HepG2 (cell line): ENCODE measurements at regions not wholly inside any gene's neighbourhood (a gene's known extent, or its start where the extent isn't known, plus 50 kb on each side); places are given as distances from the start of the nearest gene placed in this dataset.

Experiments
- ATAC-seq: fragments of 200-7000 bp; cut with Tn5 transposase; 3 replicates; pipeline ENCODE4 v1.9.1; 2020; ENCODE audit warnings: mild to moderate bottlenecking, moderate library complexity
- BruUV-seq: library from RNA; stranded (reverse); fragments of 400-500 nt; replicated peaks from 2 replicates; lab custom pipeline; 2021; lab: Mats Ljungman, UMichigan
- CTCF ChIA-PET: fragments of 300-600 bp; formaldehyde crosslinking; extraction: SDS; loops from one replicate; lab custom pipeline; 2021; ENCODE audit warnings: low total read pairs, inconsistent platforms, low intra/inter-chr PET ratio; lab: Yijun Ruan, JAX
- POLR2A ChIA-PET: fragments of 350-600 bp; sonication (Branson Sonifier 250); formaldehyde crosslinking; loops from one replicate; lab custom pipeline; 2020; ENCODE audit warnings: antibody characterized with exemption, inconsistent platforms; lab: Yijun Ruan, JAX
- DNase-seq: peaks from one replicate; pipeline ENCODE4 v3.0.0-alpha.2; 2015; ENCODE audit warnings: low spot score
- FAIRE-seq: peaks from 3 replicates; lab custom pipeline; 2011; peaks lifted over from hg19 to GRCh38; lab: Jason Lieb, UNC
- H2AFZ ChIP-seq: one replicate; pipeline ENCODE4 v1.6.1; 2011; ENCODE audit warnings: low read length, inconsistent platforms
- H3K27ac ChIP-seq: fragments of 300-600 bp; 3 replicates; pipeline ENCODE4 v1.8.0; 2011; ENCODE audit warnings: mixed run types, mild to moderate bottlenecking, mixed read lengths, low read length, inconsistent platforms; ENCODE audit not compliant: insufficient read depth; ENCODE audit errors: extremely low read length
- H3K27me3 ChIP-seq, 2 experiments: fragments of 200-600 bp in 1 of 2; 2 replicates in 1 of 2; 3 replicates in 1 of 2; pipeline versions ENCODE4 v1.6.0 to v1.8.0; 2011; ENCODE audit warnings: low read length in 2 of 2, mild to moderate bottlenecking in 2 of 2, moderate library complexity in 2 of 2, inconsistent platforms in 1 of 2; ENCODE audit not compliant: insufficient read depth in 2 of 2, control insufficient read depth in 1 of 2
- H3K36me3 ChIP-seq, 2 experiments: fragments of 200-600 bp in 1 of 2; replicated peaks in 1 of 2; 2 replicates in 1 of 2; 3 replicates in 1 of 2; pipeline versions ENCODE4 v1.5.1 to v1.8.0; 2011; ENCODE audit warnings: low read length in 2 of 2, inconsistent platforms in 1 of 2; ENCODE audit not compliant: insufficient read depth in 2 of 2, control insufficient read depth in 1 of 2
- H3K4me1 ChIP-seq: 2 replicates; pipeline ENCODE4 v1.5.1; 2012; ENCODE audit warnings: low read length, inconsistent platforms; ENCODE audit not compliant: insufficient read depth
- H3K4me2 ChIP-seq: 2 replicates; pipeline ENCODE4 v1.6.0; 2011; ENCODE audit warnings: low read depth, low read length, inconsistent platforms
- H3K4me3 ChIP-seq, 3 experiments: fragments of 200-600 bp in 1 of 3; sonication (generic), shearing (Covaris generic) in 1 of 3; replicated peaks in 1 of 3; 2 replicates each; pipeline ENCODE4 v1.5.1; 2011 to 2016; ENCODE audit warnings: low read length in 3 of 3, inconsistent platforms in 2 of 3, low read depth in 2 of 3, mild to moderate bottlenecking in 2 of 3, control low read depth in 1 of 3, mixed read lengths in 1 of 3; ENCODE audit not compliant: insufficient read depth in 1 of 3
- H3K79me2 ChIP-seq: one replicate; pipeline ENCODE4 v1.6.1; 2011; ENCODE audit warnings: low read length, inconsistent platforms; ENCODE audit not compliant: insufficient read depth
- H3K9ac ChIP-seq: 2 replicates; pipeline ENCODE4 v1.6.0; 2011; ENCODE audit warnings: mild to moderate bottlenecking, low read depth, low read length, inconsistent platforms; ENCODE audit not compliant: insufficient read depth
- H3K9me3 ChIP-seq: 2 replicates; pipeline ENCODE4 v1.5.1; 2012; ENCODE audit warnings: mild to moderate bottlenecking, low read length
- H4K20me1 ChIP-seq: 2 replicates; pipeline ENCODE4 v1.6.0; 2011; ENCODE audit warnings: inconsistent platforms, mild to moderate bottlenecking, low read length, moderate library complexity; ENCODE audit not compliant: insufficient read depth
- ATF1 ChIP-seq: IDR thresholded peaks from 2 replicates; pipeline ENCODE4 v1.6.1; 2016; ENCODE audit warnings: mild to moderate bottlenecking, control low read depth
- CBX5 ChIP-seq: sonication (generic); formaldehyde crosslinking; IDR thresholded peaks from 2 replicates; pipeline ENCODE4 v1.4.0; 2020; ENCODE audit warnings: missing genetic modification reagents, borderline replicate concordance
- CENPT ChIP-seq: sonication (generic); formaldehyde crosslinking; IDR thresholded peaks from 2 replicates; pipeline ENCODE4 v1.8.0; 2022; ENCODE audit warnings: low read depth, mild to moderate bottlenecking, moderate library complexity, missing genetic modification reagents
- GABPA ChIP-seq, 2 experiments: IDR thresholded peaks; 2 replicates each; pipeline ENCODE4 v1.6.1; 2011 to 2016; ENCODE audit warnings: low read depth in 2 of 2, low read length in 1 of 2, missing biosample characterization in 1 of 2, missing genetic modification characterization in 1 of 2
- HMG20A ChIP-seq: IDR thresholded peaks from 2 replicates; pipeline ENCODE4 v1.6.1; 2016; ENCODE audit warnings: borderline replicate concordance
- NFIB ChIP-seq: sonication (generic); formaldehyde crosslinking; IDR thresholded peaks from 2 replicates; pipeline ENCODE4 v1.9.0; 2021; ENCODE audit warnings: missing genetic modification reagents, mild to moderate bottlenecking, borderline replicate concordance
- NFIC ChIP-seq: IDR thresholded peaks from 2 replicates; pipeline ENCODE4 v1.6.1; 2012; ENCODE audit warnings: mild to moderate bottlenecking, low read length, inconsistent platforms
- NR2C2 ChIP-seq: sonication (generic); formaldehyde crosslinking; IDR thresholded peaks from 2 replicates; pipeline ENCODE4 v1.4.0; 2020; ENCODE audit warnings: missing genetic modification reagents, mild to moderate bottlenecking, moderate library complexity, borderline replicate concordance
- NR2F6 ChIP-seq, 2 experiments: IDR thresholded peaks; 2 replicates each; pipeline ENCODE4 v1.6.1; 2016; ENCODE audit warnings: antibody characterized with exemption in 1 of 2, mild to moderate bottlenecking in 1 of 2
- PPARG ChIP-seq: conservative IDR thresholded peaks from 2 replicates; pipeline ENCODE4 v1.6.1; 2016; ENCODE audit warnings: missing biosample characterization, missing genetic modification reagents
- ZNF362 ChIP-seq: sonication (generic); formaldehyde crosslinking; IDR thresholded peaks from 2 replicates; pipeline ENCODE4 v1.4.0; 2020; ENCODE audit warnings: missing genetic modification reagents, mild to moderate bottlenecking, borderline replicate concordance
- WGBS: methylation state at CpG from one replicate; pipeline ENCODE4 v1.1.6; 2017; ENCODE audit warnings: low lambda C conversion rate; 5-methylcytosine and 5-hydroxymethylcytosine counted together
- in situ Hi-C: cut with HindIII; loops from 2 replicates; pipeline ENCODE4 v1.10.0; 2017; ENCODE audit warnings: low pct_unique_long_range_greater_than_20kb; ENCODE audit not compliant: extremely low pct_ligation_motif_present
- intact Hi-C: fragments of 100-400 bp; cut with micrococcal nuclease; formaldehyde crosslinking; loops from one replicate; pipeline ENCODE4 v1.10.0; 2022; ENCODE audit not compliant: unreplicated experiment
- TF ChIP-seq, protein P1 (sequence below): IDR thresholded peaks from 2 replicates; pipeline ENCODE4 v1.6.1; 2016; ENCODE audit warnings: low read depth, borderline replicate concordance
- TF ChIP-seq, protein P2 (sequence below): IDR thresholded peaks from 2 replicates; pipeline ENCODE4 v1.6.1; 2016; ENCODE audit warnings: low read depth
- TF ChIP-seq, protein P3 (sequence below): sonication (generic); formaldehyde crosslinking; IDR thresholded peaks from 2 replicates; pipeline ENCODE4 v1.4.0; 2020; ENCODE audit warnings: missing genetic modification reagents

- DNase-seq (peak; percentile 20), ATAC-seq (peak; percentile 45), FAIRE-seq (no peak)
- in situ Hi-C loops, result no loop called here
- intact Hi-C loops, result loop anchor here (5.0 to 10.0 kb wide), 4 partner anchors 93 to 552 kb away; partner anchors contain the start of gene SPOPL
- TF ChIP-seq, protein P1, sequence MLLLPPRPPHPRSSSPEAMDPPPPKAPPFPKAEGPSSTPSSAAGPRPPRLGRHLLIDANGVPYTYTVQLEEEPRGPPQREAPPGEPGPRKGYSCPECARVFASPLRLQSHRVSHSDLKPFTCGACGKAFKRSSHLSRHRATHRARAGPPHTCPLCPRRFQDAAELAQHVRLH, result 0 out of 2 replicates have a peak, but pooled peaks have one; percentile 33
- TF ChIP-seq NR2C2, result 0 out of 2 replicates have a peak, but pooled peaks have one; percentile 9
- TF ChIP-seq CENPT (CRISPR knock-in tag), result no peak
- Histone ChIP-seq H3K79me2 (no peaks in the 10 kb centered on the region), H3K4me3 (peak overlapping the region in 1 of 3 experiments; percentile 43; a peak in 1 of 6 replicates), H3K36me3 (no peaks in the 10 kb centered on the region), H3K4me2 (peak overlapping the region; percentile 77), H3K27ac (peak overlapping the region; percentile 53), H3K4me1 (peaks cover 68% of the 10 kb centered on the region), H3K27me3 (no peaks in the 10 kb centered on the region), H4K20me1 (no peaks in the 10 kb centered on the region), H3K9ac (peak overlapping the region; percentile 36; the same call in 1 of the 2 replicates), H3K9me3 (no peaks in the 10 kb centered on the region), H2AFZ (no peak overlapping the region)
- no TSS peak for BruUV-seq
- CTCF ChIA-PET, result no interaction called here
- WGBS, result 61% methylated on average over 2 of the region's 2 CpGs
- POLR2A ChIA-PET, result interaction anchor here (0.7 to 1.3 kb wide), 3 partner anchors 54 to 311 kb away, joined by 3 to 5 read pairs (median 3); partner anchors contain the start of gene HNMT
Observed at GRCh38 chr2:138275292-138275690, 226.3 kb upstream of the SPOPL start.

DNA sequence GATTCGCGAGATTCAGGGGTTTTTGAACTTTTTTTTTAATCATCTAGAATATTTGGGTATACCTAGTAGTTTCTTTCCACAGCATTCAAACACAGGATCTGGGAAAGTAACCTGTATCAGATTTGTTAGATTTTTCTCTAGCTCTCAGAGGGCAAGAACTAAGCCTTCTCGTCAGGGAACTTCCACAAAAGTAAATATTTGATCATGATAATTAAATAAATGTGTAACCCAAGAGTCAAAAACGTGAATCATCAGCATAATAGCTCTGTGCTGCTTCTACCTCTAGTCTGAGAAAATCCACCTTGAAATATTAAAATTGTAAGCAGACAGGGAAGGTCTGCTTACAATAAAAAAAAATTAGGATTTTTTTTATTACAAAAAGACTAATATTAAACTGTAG is 225.7 kb upstream of the SPOPL start:
- peaks cover 70% of the 10 kb centered on the region for H3K4me1 ChIP-seq
- H3K79me2 ChIP-seq, result no peaks in the 10 kb centered on the region
- peak overlapping the region; percentile 77 for H3K4me2 ChIP-seq
- no peaks in the 10 kb centered on the region for H4K20me1 ChIP-seq
- H3K27ac ChIP-seq, result peak overlapping the region; percentile 53
- H3K4me3 ChIP-seq, result peak overlapping the region in 2 of 3 experiments; percentile 23 to 43; a peak in 3 of 6 replicates
- 4% methylated on average over 4 of the region's 4 CpGs for WGBS
- no peaks in the 10 kb centered on the region for H3K36me3 ChIP-seq
- ATAC-seq, result peak; percentile 87
- DNase-seq, result peak; percentile 88
- FAIRE-seq, result no peak
- ChIA-PET CTCF (no interaction called here), POLR2A (interaction anchor here (0.7 to 1.3 kb wide), 4 partner anchors 55 to 312 kb away, joined by 3 to 5 read pairs (median 3); partner anchors contain the start of gene HNMT)
- no peaks in the 10 kb centered on the region for H3K9me3 ChIP-seq
- no peaks in the 10 kb centered on the region for H3K27me3 ChIP-seq
- no peak overlapping the region for H2AFZ ChIP-seq
- intact Hi-C loops, result loop anchor here (5.0 to 10.0 kb wide), 4 partner anchors 94 to 551 kb away; partner anchors contain the start of gene SPOPL
- no TSS peak for BruUV-seq
- H3K9ac ChIP-seq, result no peak overlapping the region
- in situ Hi-C loops, result no loop called here
- TF ChIP-seq GABPA (IDR thresholded peaks at IDR 0.05; ENCODE audit: low read depth, low read length) (no peak), GABPA (CRISPR knock-in tag; IDR thresholded peaks at IDR 0.05; ENCODE audit: low read depth) (peak; percentile 9; the same call in 1 of the 2 replicates), NR2F6 (IDR thresholded peaks at IDR 0.05) (no peak), NR2F6 (CRISPR knock-in tag; IDR thresholded peaks at IDR 0.05) (0 out of 2 replicates have a peak, but pooled peaks have one; percentile 12), HMG20A (CRISPR knock-in tag) (peak; percentile 72; the same call in 1 of the 2 replicates), NFIB (CRISPR knock-in tag) (no peak), CBX5 (CRISPR knock-in tag) (no peak), ZNF362 (no peak), ATF1 (CRISPR knock-in tag) (0 out of 2 replicates have a peak, but pooled peaks have one; percentile 37), NFIC (peak; percentile 36; the same call in 1 of the 2 replicates), PPARG (CRISPR knock-in tag) (no peak)
- TF ChIP-seq, protein P2, sequence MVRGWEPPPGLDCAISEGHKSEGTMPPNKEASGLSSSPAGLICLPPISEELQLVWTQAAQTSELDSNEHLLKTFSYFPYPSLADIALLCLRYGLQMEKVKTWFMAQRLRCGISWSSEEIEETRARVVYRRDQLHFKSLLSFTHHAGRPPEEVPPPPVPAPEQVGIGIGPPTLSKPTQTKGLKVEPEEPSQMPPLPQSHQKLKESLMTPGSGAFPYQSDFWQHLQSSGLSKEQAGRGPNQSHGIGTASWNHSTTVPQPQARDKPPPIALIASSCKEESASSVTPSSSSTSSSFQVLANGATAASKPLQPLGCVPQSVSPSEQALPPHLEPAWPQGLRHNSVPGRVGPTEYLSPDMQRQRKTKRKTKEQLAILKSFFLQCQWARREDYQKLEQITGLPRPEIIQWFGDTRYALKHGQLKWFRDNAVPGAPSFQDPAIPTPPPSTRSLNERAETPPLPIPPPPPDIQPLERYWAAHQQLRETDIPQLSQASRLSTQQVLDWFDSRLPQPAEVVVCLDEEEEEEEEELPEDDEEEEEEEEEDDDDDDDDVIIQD (CRISPR knock-in tag), result peak; percentile 67; the same call in 1 of the 2 replicates
- TF ChIP-seq, protein P3, sequence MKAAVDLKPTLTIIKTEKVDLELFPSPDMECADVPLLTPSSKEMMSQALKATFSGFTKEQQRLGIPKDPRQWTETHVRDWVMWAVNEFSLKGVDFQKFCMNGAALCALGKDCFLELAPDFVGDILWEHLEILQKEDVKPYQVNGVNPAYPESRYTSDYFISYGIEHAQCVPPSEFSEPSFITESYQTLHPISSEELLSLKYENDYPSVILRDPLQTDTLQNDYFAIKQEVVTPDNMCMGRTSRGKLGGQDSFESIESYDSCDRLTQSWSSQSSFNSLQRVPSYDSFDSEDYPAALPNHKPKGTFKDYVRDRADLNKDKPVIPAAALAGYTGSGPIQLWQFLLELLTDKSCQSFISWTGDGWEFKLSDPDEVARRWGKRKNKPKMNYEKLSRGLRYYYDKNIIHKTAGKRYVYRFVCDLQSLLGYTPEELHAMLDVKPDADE (CRISPR knock-in tag), result no peak
